Suppressor macrophage (primary cell): ENCODE measurements at regions not wholly inside any gene's neighbourhood (a gene's known extent, or its start where the extent isn't known, plus 50 kb on each side); places are given as distances from the start of the nearest gene placed in this dataset.
"Not testable (repeated sequence)": the region's sequence is repeated elsewhere in the genome, so short reads cannot be mapped to it uniquely, and the experiment has no call there.

Experiments used
- DNase-seq, 4 experiments: peaks; one replicate each; pipeline ENCODE4 v3.0.0-alpha.2; 2020 to 2022

DNA sequence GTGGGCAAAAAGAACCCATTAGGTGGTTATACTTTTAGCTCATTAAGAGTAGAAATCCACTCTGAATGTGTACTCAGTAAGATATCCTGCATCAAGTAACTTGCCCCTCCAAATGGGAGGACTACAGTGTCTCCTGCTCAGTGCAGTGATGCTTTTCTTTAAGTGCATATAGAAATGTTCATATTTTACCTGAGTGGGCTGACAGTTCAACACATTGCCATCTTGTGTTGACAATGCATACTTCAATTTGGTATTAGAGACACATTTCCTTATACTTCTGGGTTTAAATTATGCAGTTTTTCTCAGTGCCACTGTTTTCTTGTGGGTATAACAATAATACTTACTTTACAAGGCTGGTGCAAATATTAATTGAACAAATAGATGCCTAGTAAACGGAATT, 318.6 kb upstream of the TMPRSS15 start:
- DNase-seq: no peak

DNA sequence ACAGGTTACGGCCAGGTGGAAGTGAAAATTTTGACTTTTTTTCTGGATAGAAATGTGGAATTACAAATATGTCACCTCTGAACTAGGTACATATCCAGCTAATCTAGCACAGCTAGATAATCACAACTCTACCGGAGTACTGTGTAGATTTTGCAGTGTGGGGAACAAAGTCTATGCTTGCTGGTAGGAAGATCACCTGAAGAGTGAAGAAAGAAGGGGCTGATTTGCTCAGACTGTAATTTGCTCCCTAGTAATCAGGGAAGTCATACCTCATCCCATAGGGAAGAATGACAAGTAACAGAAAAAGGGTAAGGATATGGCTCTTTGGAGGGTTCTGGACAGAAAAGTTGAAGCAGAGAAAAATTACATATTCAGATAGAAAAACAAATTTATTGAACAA, 319.6 kb upstream of the TMPRSS15 start:
- DNase-seq: no peak

DNA sequence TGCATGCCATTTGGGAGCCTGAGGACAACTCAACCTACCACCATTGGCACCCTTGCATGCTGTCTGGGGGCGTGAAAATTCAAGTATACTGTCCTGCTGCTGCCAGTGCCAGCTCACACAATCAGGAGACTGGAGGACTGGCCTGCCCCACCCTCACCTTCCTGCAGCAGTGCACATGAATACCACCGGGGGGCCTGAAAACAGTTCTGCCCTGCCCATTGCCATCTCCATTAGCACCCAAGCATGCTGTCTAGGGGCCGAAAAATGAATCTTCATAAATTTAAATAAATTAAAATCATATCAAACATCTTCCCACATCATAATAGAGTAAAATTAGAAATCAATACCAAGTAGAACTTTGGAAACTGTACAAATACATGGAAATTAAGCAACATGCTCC, 322.1 kb upstream of the TMPRSS15 start:
- DNase-seq: no peak

DNA sequence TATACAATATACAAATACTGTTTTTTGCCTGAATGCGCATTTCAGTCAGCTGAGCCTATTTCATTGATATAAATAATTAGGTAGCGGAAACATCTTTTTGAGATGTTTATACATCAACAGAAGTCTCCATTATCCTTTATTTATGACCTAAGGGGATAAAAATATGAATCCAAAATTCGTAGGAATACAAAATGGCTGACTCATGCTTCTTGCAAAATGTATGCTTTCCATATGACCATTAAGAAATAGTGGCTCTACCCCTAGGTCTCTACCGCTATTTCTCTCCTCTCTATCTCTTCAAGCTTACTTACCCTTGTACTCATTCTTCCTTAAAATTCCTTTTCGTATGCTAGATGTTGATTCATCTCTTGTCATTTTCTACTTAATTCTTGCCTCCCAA, 338.4 kb upstream of the TMPRSS15 start:
- DNase-seq: no peak

DNA sequence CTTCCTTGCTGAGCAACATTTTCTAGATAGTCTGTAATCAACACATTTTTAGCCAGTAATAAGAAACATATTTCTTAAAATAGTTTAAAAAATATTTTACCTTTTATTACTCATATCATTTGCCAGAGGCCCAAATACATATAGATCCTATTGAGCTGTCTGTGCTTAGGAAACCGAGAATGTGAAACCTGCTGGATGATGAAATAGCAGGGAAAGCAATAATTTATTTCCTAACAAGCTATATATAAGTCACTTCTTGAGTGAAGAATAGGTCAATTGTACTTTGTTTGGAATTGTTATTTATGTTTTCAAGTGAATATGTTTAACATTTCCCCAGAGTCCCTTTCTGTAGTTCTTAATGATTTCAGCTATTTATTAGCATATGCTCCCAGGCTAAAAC, 339.9 kb upstream of the TMPRSS15 start:
- DNase-seq: no peak

DNA sequence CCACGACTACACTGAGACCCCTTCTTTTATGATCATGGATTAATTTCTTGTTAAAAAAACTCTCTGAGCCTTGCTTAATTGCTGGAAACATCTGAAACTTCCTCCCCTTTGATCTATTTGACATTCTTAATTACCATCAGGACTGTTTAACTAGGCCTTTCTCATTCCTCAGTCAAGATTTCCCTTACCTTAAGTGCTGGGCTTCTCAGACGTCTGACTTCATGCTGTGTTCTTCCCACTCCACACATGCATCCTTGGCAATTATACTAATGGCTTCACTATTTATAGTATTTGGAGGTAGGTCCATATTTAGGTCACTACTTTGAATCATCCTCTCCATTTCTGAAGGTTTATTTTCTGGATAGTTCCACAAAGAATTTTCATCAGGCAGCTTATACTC, 341.3 kb upstream of the TMPRSS15 start:
- no peak for DNase-seq

DNA sequence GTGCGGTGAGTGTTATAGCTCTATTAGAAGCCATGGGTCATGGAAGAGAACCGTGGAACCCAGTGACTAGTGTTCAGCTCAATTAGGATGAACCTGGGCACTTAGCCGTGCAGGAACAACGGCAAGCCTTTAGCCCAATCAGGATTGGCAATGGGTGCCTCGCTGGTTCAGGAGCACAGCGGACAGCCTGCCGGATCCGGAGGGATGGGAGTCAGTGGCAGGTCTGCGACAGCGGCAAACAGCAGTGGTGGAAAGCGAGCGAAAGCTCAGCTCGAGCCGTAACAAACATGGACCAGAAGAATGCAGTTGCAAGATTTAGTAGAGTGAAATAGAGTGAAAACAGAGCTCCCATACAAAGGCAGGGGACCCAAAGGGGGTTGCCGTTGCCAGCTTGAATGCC, 349.3 kb upstream of the TMPRSS15 start:
- DNase-seq: not testable (repeated sequence)

DNA sequence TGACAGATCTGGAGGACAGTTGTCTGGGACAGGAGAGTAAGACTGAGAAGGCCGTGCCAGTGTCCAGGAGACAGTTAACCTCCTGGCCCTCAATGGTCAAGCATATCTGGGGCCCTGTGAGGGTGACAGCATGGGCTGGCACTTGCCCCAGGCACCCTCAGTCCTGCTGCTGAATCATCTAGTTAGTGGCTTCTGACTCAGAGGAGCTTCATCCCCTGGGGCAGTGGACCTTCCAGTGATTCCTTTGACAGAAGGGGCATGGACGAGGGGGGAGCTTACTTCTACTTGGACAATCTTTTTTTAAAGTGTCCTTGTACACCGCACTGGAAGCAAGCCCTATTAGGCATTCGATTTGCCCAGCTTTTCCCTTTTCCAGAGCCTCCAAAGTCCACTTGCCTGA, 352.7 kb upstream of the TMPRSS15 start:
- not testable (repeated sequence) for DNase-seq

DNA sequence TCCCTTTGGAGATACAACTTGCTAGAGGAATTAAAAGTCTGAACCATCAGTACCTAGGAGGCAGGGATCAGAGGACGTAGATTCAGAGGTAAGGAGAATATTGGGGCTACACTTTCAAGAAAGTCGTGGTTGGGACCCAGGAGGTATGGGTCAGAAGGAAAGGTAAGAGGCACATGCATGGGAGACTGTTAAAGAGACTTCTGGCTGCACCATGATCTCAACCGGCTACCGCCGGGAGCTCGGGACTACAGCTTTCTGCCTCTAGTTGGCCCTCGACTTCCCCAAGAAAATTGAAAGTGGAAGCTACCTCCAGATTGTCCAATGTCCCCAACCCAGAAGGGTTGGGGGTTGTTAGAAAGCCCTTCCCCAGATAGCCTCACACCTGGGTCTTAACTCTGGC, 355.7 kb upstream of the TMPRSS15 start:
- no peak for DNase-seq

DNA sequence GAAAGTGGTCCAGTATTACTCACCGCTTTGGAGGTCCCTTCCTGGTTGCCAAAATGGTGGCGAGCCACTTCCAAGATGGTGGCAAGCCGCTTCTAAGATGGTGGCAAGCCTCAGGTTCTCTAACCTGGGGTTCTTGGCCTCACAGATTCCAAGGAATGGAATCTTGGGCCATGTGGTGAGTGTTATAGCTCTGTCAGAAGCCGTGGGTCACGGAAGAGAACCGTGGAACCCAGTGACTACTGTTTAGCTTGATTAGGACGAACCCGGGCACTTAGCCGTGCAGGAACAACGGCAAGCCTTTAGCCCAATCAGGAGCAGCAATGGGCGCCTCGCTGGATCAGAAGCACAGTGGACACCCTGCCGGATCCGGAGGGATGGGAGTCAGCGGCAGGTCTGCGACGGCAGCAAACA, 356.2 kb upstream of the TMPRSS15 start:
- DNase-seq: no peak

DNA sequence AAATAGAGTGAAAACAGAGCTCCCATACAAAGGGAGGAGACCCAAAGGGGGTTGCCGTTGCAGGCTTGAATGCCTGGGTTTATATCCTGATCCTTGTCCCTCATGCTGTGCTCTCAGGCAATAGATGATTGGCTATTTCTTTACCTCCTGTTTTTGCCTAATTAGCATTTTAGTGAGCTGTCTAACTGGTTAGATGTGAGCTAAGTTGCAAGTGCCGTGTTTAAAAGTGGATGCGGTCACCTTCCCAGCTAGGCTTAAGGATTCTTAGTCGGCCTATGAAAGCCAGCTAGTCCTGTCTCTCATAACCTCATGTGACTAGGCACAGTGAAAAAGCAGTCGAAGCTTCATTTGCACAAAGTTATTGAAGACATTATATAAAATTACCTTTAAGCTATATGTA, 356.7 kb upstream of the TMPRSS15 start:
- DNase-seq: no peak

DNA sequence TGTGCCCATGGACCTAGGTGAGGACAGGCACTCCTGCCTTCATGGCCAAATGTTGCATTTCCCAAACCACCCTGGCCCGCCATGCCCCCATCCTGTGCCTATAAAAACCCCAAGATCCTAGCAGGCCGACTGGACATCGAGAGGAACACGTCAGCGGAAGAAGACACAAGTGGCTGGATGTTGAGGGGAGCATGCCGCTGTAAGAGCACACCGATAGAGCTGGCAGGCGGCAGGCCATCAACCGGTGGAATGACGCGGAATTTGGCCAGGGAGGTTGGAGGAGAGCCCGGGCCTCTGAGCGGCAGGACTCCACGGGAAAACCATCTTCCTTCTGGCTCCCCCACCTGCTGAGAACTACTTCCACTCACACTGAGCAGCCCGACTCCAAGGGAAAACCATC, 361.1 kb upstream of the TMPRSS15 start:
- DNase-seq: no peak

DNA sequence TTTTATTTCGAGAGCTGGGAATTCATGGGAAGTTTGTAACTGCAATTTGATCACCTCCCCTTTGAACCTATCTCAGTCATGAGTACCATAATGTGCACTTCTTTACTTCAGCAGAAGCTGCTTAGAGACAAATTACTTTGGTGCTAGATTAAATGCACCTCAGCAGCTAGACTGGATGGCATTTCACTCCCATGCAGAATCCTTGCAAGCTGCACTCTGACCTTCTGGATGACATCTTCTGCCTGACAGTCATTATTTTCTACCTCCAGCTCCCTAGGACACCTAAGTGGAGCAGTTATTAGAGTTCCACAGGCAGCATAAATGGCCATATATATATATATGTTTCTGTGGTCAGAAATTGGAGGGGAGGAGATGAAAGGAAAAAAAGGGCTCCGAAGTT, 366.0 kb upstream of the TMPRSS15 start:
- DNase-seq: no peak

DNA sequence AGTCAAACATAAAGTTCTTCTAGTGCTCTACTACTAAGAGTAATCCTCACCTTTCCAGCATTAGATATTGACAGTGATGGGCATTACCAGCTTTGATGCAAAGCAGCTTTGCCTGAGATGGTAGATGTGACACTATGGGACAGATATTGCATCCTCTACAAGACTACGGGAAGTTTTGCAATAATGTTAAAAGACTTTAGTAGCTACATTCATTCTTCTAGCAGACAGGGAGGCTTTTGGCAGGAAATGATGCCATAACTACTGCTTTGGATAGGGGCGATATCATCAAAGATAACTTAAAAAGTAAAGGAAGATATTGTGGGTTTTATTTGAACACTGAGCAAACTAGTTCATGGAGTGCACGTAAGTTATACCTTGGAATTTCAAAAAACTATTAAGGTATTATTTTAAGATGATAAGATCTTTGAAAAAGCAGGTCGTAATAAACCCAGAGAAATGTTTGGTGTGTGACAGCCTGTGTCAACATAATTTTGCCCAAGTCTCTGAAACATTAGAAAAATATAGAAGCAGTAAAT, 368.3 kb upstream of the TMPRSS15 start:
- no peak for DNase-seq

DNA sequence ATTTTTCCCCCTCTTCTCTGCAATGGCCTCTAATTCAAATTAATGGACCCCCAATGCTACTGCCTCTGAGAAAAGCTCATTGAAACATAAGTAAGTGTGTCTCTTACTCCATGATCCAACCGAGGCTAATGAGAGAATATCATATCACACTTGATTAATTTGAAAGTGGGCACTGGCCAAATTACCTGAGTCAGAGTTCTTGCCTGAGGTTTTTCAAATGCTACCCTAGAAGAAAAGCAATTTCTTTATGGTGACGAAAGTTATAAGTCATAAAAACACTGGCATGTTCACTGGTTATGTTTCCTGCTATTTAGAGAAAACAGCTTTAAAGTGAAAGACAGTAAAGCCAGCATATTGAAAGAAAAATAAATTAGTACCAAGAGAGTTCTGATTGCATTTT, 368.8 kb upstream of the TMPRSS15 start:
- no peak for DNase-seq

DNA sequence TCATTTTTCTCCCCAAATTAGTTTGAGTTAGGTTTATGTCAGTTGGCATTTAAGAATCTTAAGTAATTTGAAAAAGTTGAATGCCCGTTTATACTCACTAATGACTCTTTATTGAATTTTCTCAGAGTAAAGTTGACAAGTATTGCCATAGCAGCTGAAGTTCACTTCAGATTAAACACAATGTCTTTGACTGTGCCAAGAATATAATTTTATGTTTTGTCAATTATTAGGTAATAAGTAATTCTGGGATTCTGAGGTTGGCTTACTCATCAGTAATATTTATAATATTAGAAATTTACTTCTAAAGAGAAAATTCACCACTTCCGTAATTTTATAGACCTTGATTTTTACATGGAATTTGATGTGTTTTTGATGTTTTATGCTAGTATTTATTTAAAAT, 369.3 kb upstream of the TMPRSS15 start:
- DNase-seq: no peak

DNA sequence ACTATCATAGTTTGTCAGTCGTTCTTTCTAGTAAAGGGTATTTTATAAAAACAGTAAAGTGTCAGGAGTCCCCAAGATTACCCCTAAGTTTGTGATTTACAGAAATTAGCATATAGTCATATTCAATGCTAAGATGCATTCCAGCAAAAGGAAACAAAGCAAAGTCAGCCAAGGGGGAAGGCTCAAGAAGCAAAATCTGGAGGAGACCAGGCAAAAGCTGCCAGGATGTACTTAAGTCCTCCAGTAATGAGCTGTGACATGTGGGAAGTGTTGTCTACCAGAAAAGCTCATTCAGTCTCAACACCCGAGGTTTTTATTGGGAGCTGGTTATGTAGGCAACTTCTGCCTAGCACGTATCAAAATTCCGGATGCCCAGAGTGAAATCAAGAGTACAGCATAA, 373.4 kb upstream of the TMPRSS15 start:
- DNase-seq: no peak

DNA sequence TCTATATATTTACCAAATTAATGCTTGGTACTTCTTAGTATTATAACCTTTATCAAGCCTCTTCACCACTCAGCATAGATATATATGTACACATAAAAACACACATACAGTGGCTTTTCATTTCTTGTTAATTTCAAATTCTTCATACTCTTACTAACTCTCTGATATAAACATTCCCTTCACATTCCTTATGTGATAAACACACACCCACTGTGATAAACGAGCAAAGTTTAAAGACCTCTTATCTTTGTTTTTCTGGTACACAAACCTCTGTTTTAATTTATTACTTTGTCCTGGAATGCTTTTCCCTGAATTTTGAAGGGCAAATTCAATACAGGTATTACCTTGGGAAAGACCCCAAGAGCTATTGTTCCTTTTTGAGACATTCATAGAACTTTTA, 379.1 kb upstream of the TMPRSS15 start:
- DNase-seq: no peak

DNA sequence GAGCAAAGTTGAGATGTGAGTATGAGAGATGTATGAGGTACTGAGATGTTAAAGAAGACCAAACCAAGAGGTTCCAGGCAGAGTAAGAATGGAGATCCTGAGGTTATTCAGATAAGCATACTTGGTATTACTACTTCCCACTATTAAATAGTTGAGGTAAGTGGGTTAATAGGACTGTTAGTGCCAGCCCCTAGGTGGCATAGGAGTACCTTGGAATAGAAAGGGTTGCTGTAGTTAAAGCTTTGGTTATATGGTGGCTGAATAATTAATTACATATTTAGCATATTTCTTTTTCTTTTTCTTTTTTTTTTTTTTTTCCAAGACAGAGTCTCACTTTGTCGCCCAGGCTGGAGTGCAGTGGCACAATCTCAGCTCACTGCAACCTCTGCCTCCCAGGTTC, 397.9 kb upstream of the TMPRSS15 start:
- no peak for DNase-seq

DNA sequence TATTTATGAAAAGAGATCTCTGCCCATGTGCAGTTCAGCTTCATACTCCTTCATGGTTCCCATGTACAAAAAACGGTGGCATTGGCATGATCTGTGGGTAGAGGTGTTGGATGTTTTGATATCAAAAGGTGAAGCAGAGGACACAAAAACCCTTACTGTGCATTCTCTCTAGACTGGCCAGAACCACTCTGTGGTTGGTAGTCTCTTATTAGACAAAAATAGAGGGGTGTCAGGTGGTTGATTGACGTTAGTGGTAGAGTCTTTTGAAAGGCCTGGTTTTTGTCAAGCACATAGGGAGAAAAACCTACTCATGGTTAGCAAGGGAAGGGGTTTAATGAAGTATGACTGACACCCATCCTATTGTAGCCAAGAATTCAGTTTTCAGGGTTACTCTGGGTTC, 400.0 kb upstream of the TMPRSS15 start:
- no peak for DNase-seq

DNA sequence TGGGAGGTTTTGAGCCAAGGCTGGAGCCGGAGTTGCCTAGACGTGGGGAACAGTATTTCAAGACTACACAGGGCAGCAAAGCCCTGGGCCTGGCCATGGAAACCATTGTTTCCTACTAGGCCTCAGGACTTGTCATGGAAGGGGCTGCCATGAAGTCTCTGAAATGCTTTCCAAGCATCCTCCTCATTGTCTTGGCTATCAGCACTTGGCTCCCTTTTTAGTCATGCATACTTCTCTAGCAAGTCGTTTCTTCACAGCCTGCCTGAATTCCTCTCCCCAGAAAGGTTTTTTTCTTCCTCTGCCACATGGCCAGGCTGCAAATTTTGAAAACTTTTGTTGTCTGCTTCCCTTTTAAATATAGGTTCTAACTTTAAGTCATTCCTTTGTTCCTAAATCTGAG, 406.6 kb upstream of the TMPRSS15 start:
- DNase-seq: no peak

DNA sequence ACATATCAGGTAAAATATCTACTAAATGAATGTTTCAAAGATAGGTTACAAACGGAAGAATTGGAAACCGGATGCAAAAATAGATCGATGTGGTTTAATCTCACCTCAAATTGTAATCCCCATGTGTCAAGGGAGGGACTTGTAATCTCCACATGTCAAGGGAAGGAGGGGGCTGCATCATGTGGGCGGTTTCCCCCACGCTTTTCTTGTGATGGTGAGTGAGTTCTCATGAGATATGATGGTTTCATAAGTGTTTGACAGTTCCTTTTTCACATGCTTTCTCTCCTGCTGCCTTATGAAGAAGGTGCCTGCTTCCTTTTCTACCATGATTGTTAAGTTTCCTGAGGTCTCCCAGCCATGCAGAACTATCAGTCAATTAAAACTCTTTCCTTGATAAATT, 408.7 kb upstream of the TMPRSS15 start:
- no peak for DNase-seq

DNA sequence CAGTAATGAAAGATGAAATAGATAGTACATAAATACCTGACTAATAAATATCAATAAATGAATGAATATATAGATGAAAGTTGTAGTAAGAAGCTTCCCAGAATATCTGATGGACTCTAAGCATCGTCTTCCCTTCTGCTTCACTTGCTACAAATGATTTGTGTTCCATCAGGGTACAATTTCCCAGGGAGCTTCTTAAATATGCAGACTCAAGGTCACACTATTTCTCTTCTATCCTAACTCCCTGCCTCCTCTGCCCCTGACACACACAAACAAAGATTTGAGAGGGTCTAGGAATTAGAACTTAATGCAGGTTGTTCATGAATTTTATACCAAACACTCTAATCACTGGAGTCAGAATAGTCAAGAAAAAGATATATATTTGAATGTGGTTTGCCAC, 415.9 kb upstream of the TMPRSS15 start:
- DNase-seq: no peak

DNA sequence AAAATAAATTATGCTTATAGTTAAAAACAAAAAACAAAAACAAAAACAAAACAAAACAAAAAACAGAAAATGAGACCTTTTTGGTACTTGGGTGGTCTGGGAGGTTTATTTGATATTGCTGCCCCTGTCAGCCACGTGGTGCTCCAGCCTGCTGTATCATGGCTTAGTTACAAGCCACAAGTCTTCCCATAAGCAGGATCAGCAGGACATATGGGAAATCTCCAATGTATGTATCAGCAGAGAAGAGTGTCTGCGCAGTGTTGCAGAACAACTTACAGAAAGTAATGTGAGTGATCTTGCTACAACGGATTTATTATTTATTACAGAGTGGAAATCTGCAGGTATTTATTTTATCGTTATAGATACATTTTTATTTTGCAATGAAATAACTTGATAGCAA, 423.0 kb upstream of the TMPRSS15 start:
- DNase-seq: no peak

DNA sequence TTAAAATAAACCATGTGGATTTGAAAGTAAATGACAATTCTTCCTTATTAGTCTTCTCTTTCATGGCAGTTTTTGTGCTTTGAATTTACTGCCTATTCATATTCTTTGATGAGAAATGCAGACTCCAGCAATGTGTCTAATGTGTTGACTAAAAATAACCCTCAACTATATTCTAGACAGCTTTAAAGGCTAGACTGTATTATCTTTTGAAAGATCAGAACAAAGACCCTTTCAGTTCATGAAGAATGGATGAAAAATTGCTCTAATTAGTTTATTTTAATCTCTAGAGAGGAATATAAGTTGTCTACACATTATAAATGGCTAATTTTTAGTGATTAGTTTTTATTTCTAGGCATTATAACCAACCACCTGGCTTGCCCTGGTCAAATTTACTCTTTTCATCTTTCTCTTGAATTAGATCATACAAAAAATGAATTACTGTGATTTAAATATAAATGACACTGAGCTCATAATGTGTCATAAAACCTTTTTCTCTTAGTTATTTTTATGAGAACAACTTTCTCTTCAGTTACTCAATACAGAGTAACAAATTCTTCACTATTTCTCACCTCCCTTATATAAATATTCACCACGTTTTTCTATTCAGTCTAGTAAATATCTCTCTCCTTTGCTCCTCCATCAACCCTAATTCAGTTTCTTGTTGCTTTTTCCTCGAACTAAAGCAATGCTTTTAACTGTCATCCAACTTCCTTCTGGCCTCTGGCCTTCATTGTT, 428.5 kb upstream of the TMPRSS15 start:
- DNase-seq: no peak
